HepG2 (cell line): ENCODE measurements at regions not wholly inside any gene's neighbourhood (a gene's known extent, or its start where the extent isn't known, plus 50 kb on each side); places are given as distances from the start of the nearest gene placed in this dataset.

Experiments
- ATAC-seq: fragments of 200-7000 bp; cut with Tn5 transposase; 3 replicates; pipeline ENCODE4 v1.9.1; 2020; ENCODE audit warnings: mild to moderate bottlenecking, moderate library complexity
- BruUV-seq: library from RNA; stranded (reverse); fragments of 400-500 nt; replicated peaks from 2 replicates; lab custom pipeline; 2021; lab: Mats Ljungman, UMichigan
- CTCF ChIA-PET: fragments of 300-600 bp; formaldehyde crosslinking; extraction: SDS; loops from one replicate; lab custom pipeline; 2021; ENCODE audit warnings: low total read pairs, inconsistent platforms, low intra/inter-chr PET ratio; lab: Yijun Ruan, JAX
- POLR2A ChIA-PET: fragments of 350-600 bp; sonication (Branson Sonifier 250); formaldehyde crosslinking; loops from one replicate; lab custom pipeline; 2020; ENCODE audit warnings: antibody characterized with exemption, inconsistent platforms; lab: Yijun Ruan, JAX
- DNase-seq: peaks from one replicate; pipeline ENCODE4 v3.0.0-alpha.2; 2015; ENCODE audit warnings: low spot score
- FAIRE-seq: peaks from 3 replicates; lab custom pipeline; 2011; peaks lifted over from hg19 to GRCh38; lab: Jason Lieb, UNC
- H2AFZ ChIP-seq: one replicate; pipeline ENCODE4 v1.6.1; 2011; ENCODE audit warnings: low read length, inconsistent platforms
- H3K27ac ChIP-seq: fragments of 300-600 bp; 3 replicates; pipeline ENCODE4 v1.8.0; 2011; ENCODE audit warnings: mixed run types, mild to moderate bottlenecking, mixed read lengths, low read length, inconsistent platforms; ENCODE audit not compliant: insufficient read depth; ENCODE audit errors: extremely low read length
- H3K27me3 ChIP-seq, 2 experiments: fragments of 200-600 bp in 1 of 2; 2 replicates in 1 of 2; 3 replicates in 1 of 2; pipeline versions ENCODE4 v1.6.0 to v1.8.0; 2011; ENCODE audit warnings: low read length in 2 of 2, mild to moderate bottlenecking in 2 of 2, moderate library complexity in 2 of 2, inconsistent platforms in 1 of 2; ENCODE audit not compliant: insufficient read depth in 2 of 2, control insufficient read depth in 1 of 2
- H3K36me3 ChIP-seq, 2 experiments: fragments of 200-600 bp in 1 of 2; replicated peaks in 1 of 2; 2 replicates in 1 of 2; 3 replicates in 1 of 2; pipeline versions ENCODE4 v1.5.1 to v1.8.0; 2011; ENCODE audit warnings: low read length in 2 of 2, inconsistent platforms in 1 of 2; ENCODE audit not compliant: insufficient read depth in 2 of 2, control insufficient read depth in 1 of 2
- H3K4me1 ChIP-seq: 2 replicates; pipeline ENCODE4 v1.5.1; 2012; ENCODE audit warnings: low read length, inconsistent platforms; ENCODE audit not compliant: insufficient read depth
- H3K4me2 ChIP-seq: 2 replicates; pipeline ENCODE4 v1.6.0; 2011; ENCODE audit warnings: low read depth, low read length, inconsistent platforms
- H3K4me3 ChIP-seq, 3 experiments: fragments of 200-600 bp in 1 of 3; sonication (generic), shearing (Covaris generic) in 1 of 3; replicated peaks in 1 of 3; 2 replicates each; pipeline ENCODE4 v1.5.1; 2011 to 2016; ENCODE audit warnings: low read length in 3 of 3, inconsistent platforms in 2 of 3, low read depth in 2 of 3, mild to moderate bottlenecking in 2 of 3, control low read depth in 1 of 3, mixed read lengths in 1 of 3; ENCODE audit not compliant: insufficient read depth in 1 of 3
- H3K79me2 ChIP-seq: one replicate; pipeline ENCODE4 v1.6.1; 2011; ENCODE audit warnings: low read length, inconsistent platforms; ENCODE audit not compliant: insufficient read depth
- H3K9ac ChIP-seq: 2 replicates; pipeline ENCODE4 v1.6.0; 2011; ENCODE audit warnings: mild to moderate bottlenecking, low read depth, low read length, inconsistent platforms; ENCODE audit not compliant: insufficient read depth
- H3K9me3 ChIP-seq: 2 replicates; pipeline ENCODE4 v1.5.1; 2012; ENCODE audit warnings: mild to moderate bottlenecking, low read length
- H4K20me1 ChIP-seq: 2 replicates; pipeline ENCODE4 v1.6.0; 2011; ENCODE audit warnings: inconsistent platforms, mild to moderate bottlenecking, low read length, moderate library complexity; ENCODE audit not compliant: insufficient read depth
- BCL3 ChIP-seq: sonication (generic); formaldehyde crosslinking; IDR thresholded peaks from 2 replicates; pipeline ENCODE4 v1.5.1; 2020; ENCODE audit warnings: mild to moderate bottlenecking, missing genetic modification reagents, moderate library complexity
- BCL6 ChIP-seq: IDR thresholded peaks from 2 replicates; pipeline ENCODE4 v1.6.1; 2016; ENCODE audit warnings: missing genetic modification reagents, missing compliant biosample characterization
- DZIP1 ChIP-seq: sonication (generic); formaldehyde crosslinking; IDR thresholded peaks from 2 replicates; pipeline ENCODE4 v1.5.0; 2020; ENCODE audit warnings: mild to moderate bottlenecking, missing genetic modification reagents
- ELF3 ChIP-seq: IDR thresholded peaks from 2 replicates; pipeline ENCODE4 v1.6.1; 2016; ENCODE audit warnings: missing genetic modification reagents, missing compliant biosample characterization
- EP300 ChIP-seq, 3 experiments: sonication (generic) in 1 of 3; formaldehyde crosslinking in 1 of 3; IDR thresholded peaks; 2 replicates each; pipeline versions ENCODE4 v1.5.1 to v1.6.1; 2011 to 2020; ENCODE audit warnings: low read depth in 2 of 3, low read length in 2 of 3, borderline replicate concordance in 1 of 3, improper control_type of control experiment in 1 of 3, mild to moderate bottlenecking in 1 of 3, missing genetic modification reagents in 1 of 3, moderate library complexity in 1 of 3
- GTF3A ChIP-seq: sonication (generic); formaldehyde crosslinking; conservative IDR thresholded peaks from 2 replicates; pipeline ENCODE4 v1.4.0; 2020; ENCODE audit warnings: mild to moderate bottlenecking, missing genetic modification reagents
- HNF4A ChIP-seq: sonication (generic); formaldehyde crosslinking; IDR thresholded peaks from 2 replicates; pipeline ENCODE4 v1.4.0; 2020; ENCODE audit warnings: missing genetic modification reagents
- HNRNPUL1 ChIP-seq: fragments of 200-400 bp; formaldehyde crosslinking; IDR thresholded peaks from 2 replicates; pipeline ENCODE4 v1.6.1; 2017; ENCODE audit warnings: low read depth, mild to moderate bottlenecking, low read length, moderate library complexity
- NFRKB ChIP-seq: fragments of 450-650 bp; IDR thresholded peaks from 2 replicates; pipeline ENCODE4 v1.6.1; 2017
- NR2F6 ChIP-seq, 2 experiments: IDR thresholded peaks; 2 replicates each; pipeline ENCODE4 v1.6.1; 2016; ENCODE audit warnings: antibody characterized with exemption in 1 of 2, mild to moderate bottlenecking in 1 of 2
- RBFOX2 ChIP-seq: fragments of 200-400 bp; formaldehyde crosslinking; IDR thresholded peaks from 2 replicates; pipeline ENCODE4 v1.6.1; 2017; ENCODE audit warnings: low read depth, mild to moderate bottlenecking, low read length
- RFXANK ChIP-seq: IDR thresholded peaks from 2 replicates; pipeline ENCODE4 v1.6.1; 2016
- SAP130 ChIP-seq: IDR thresholded peaks from 2 replicates; pipeline ENCODE4 v1.6.1; 2016; ENCODE audit warnings: low read depth
- SNAPC4 ChIP-seq: sonication (generic); formaldehyde crosslinking; IDR thresholded peaks from 2 replicates; pipeline ENCODE4 v1.4.0; 2020; ENCODE audit warnings: mild to moderate bottlenecking, missing genetic modification reagents
- TBX3 ChIP-seq: fragments of 450-650 bp; IDR thresholded peaks from 2 replicates; pipeline ENCODE4 v1.6.1; 2017; ENCODE audit warnings: antibody characterized with exemption, mild to moderate bottlenecking, inconsistent platforms, borderline replicate concordance
- ZEB1 ChIP-seq: IDR thresholded peaks from 2 replicates; pipeline ENCODE4 v1.6.1; 2012; ENCODE audit warnings: mild to moderate bottlenecking, low read depth, inconsistent platforms; ENCODE audit not compliant: insufficient replicate concordance
- WGBS: methylation state at CpG from one replicate; pipeline ENCODE4 v1.1.6; 2017; ENCODE audit warnings: low lambda C conversion rate; 5-methylcytosine and 5-hydroxymethylcytosine counted together
- in situ Hi-C: cut with HindIII; loops from 2 replicates; pipeline ENCODE4 v1.10.0; 2017; ENCODE audit warnings: low pct_unique_long_range_greater_than_20kb; ENCODE audit not compliant: extremely low pct_ligation_motif_present
- intact Hi-C: fragments of 100-400 bp; cut with micrococcal nuclease; formaldehyde crosslinking; loops from one replicate; pipeline ENCODE4 v1.10.0; 2022; ENCODE audit not compliant: unreplicated experiment

- peaks cover 59% of the 10 kb centered on the region for H3K4me1 ChIP-seq
- no peaks in the 10 kb centered on the region for H3K36me3 ChIP-seq
- H3K9ac ChIP-seq, result no peak overlapping the region
- peaks cover 4% of the 10 kb centered on the region for H3K9me3 ChIP-seq
- CTCF ChIA-PET, result no interaction called here
- H3K27ac ChIP-seq, result peak overlapping the region; percentile 69
- WGBS, result 32% methylated on average over 5 of the region's 5 CpGs
- FAIRE-seq (peak; percentile 42), DNase-seq (peak; percentile 62), ATAC-seq (peak; percentile 65)
- no peaks in the 10 kb centered on the region for H3K79me2 ChIP-seq
- peak overlapping the region; percentile 57 for H3K4me2 ChIP-seq
- no TSS peak for BruUV-seq
- intact Hi-C loops (no loop called here), in situ Hi-C loops (no loop called here)
- H4K20me1 ChIP-seq, result no peaks in the 10 kb centered on the region
- no peaks in the 10 kb centered on the region for H3K27me3 ChIP-seq
- H2AFZ ChIP-seq, result no peak overlapping the region
- POLR2A ChIA-PET, result interaction anchor here (0.6 to 1.4 kb wide), 4 partner anchors 8 to 912 kb away, joined by 3 to 5 read pairs (median 4); no protein-coding TSS in a partner anchor
- H3K4me3 ChIP-seq, result peak overlapping the region in 1 of 3 experiments; percentile 13; a peak in 1 of 6 replicates
- TF ChIP-seq SAP130 (CRISPR knock-in tag) (0 out of 2 replicates have a peak, but pooled peaks have one; percentile 10), NR2F6 (IDR thresholded peaks at IDR 0.05) (0 out of 2 replicates have a peak, but pooled peaks have one; percentile 24), NR2F6 (CRISPR knock-in tag; IDR thresholded peaks at IDR 0.05) (peak; percentile 20; the same call in 1 of the 2 replicates), HNRNPUL1 (peak; percentile 88; the same call in 1 of the 2 replicates), GTF3A (CRISPR knock-in tag) (no peak), ZEB1 (no peak), BCL6 (peak; percentile 69), RFXANK (CRISPR knock-in tag) (no peak), RBFOX2 (no peak), EP300 (IDR thresholded peaks at IDR 0.05; ENCODE audit: low read depth in 2 of 2, low read length in 2 of 2) (peak in 1 of 2 experiments; percentile 68; a peak in 2 of 4 replicates), EP300 (CRISPR knock-in tag; IDR thresholded peaks at IDR 0.05; ENCODE audit: borderline replicate concordance) (no peak), BCL3 (CRISPR knock-in tag) (no peak), HNF4A (peak; percentile 72), TBX3 (no peak), SNAPC4 (CRISPR knock-in tag) (no peak), DZIP1 (CRISPR knock-in tag) (no peak), NFRKB (no peak), ELF3 (CRISPR knock-in tag) (no peak)
Observed at GRCh38 chr4:138103597-138104283, 138.4 kb downstream of the SLC7A11 start.
